CD14-positive monocyte (primary cell): ENCODE measurements at regions not wholly inside any gene's neighbourhood (a gene's known extent, or its start where the extent isn't known, plus 50 kb on each side); places are given as distances from the start of the nearest gene placed in this dataset.
A peak's percentile ranks its signal among the peaks of the same experiment; 100 is the strongest.

Experiments
- DNase-seq, 3 donors: peaks; one replicate each; pipeline ENCODE4 v3.0.0-alpha.2; 2011 to 2022
- H2AFZ ChIP-seq: 2 replicates; pipeline ENCODE4 v1.6.0; 2012; ENCODE audit warnings: mild to moderate bottlenecking, low read depth, low read length, inconsistent platforms; ENCODE audit not compliant: insufficient read depth, poor library complexity, severe bottlenecking
- H3K27ac ChIP-seq, 2 donors: 1 replicate in 1 of 2; 2 replicates in 1 of 2; pipeline ENCODE4 v1.5.1; 2012 to 2013; ENCODE audit warnings: low read length in 2 of 2, control low read depth in 1 of 2, inconsistent platforms in 1 of 2, low read depth in 1 of 2, mild to moderate bottlenecking in 1 of 2
- H3K27me3 ChIP-seq, 2 donors: one replicate each; pipeline versions ENCODE4 v1.6.0 to v1.6.1; 2011 to 2013; ENCODE audit warnings: low read length in 2 of 2; ENCODE audit not compliant: control insufficient read depth in 2 of 2, insufficient read depth in 2 of 2
- H3K36me3 ChIP-seq, 2 donors: replicated peaks in 1 of 2; 1 replicate in 1 of 2; 2 replicates in 1 of 2; pipeline versions ENCODE4 v1.5.1 to v1.6.1; 2012 to 2013; ENCODE audit warnings: low read length in 2 of 2, control low read depth in 1 of 2, inconsistent platforms in 1 of 2, mild to moderate bottlenecking in 1 of 2; ENCODE audit not compliant: insufficient read depth in 2 of 2, control insufficient read depth in 1 of 2
- H3K4me1 ChIP-seq, 2 donors: 1 replicate in 1 of 2; 2 replicates in 1 of 2; pipeline versions ENCODE4 v1.5.1 to v1.6.1; 2012 to 2013; ENCODE audit warnings: low read length in 2 of 2, control low read depth in 1 of 2, inconsistent platforms in 1 of 2, mild to moderate bottlenecking in 1 of 2, moderate library complexity in 1 of 2; ENCODE audit not compliant: insufficient read depth in 2 of 2, control insufficient read depth in 1 of 2
- H3K4me2 ChIP-seq: replicated peaks from 2 replicates; pipeline ENCODE3; 2012; ENCODE audit warnings: low read length, moderate library complexity, mild to moderate bottlenecking; ENCODE audit not compliant: poor library complexity, severe bottlenecking; ENCODE audit errors: extremely low read depth
- H3K4me3 ChIP-seq, 3 experiments: fragments of 200-600 bp in 1 of 3; sonication (generic) in 1 of 3; replicated peaks in 1 of 3; 1 replicate in 2 of 3; 2 replicates in 1 of 3; pipeline ENCODE4 v1.5.1; 2011 to 2013; ENCODE audit warnings: low read length in 3 of 3, mild to moderate bottlenecking in 3 of 3, control low read depth in 2 of 3, low read depth in 2 of 3, inconsistent platforms in 1 of 3, moderate library complexity in 1 of 3
- H3K79me2 ChIP-seq: 2 replicates; pipeline ENCODE4 v1.6.0; 2012; ENCODE audit warnings: mild to moderate bottlenecking, control low read depth, inconsistent platforms, low read length, moderate library complexity; ENCODE audit not compliant: insufficient read depth
- H3K9ac ChIP-seq: 2 replicates; pipeline ENCODE4 v1.6.0; 2017; ENCODE audit warnings: low read length, mild to moderate bottlenecking; ENCODE audit not compliant: insufficient read depth, poor library complexity, severe bottlenecking
- H3K9me3 ChIP-seq, 2 donors: replicated peaks in 1 of 2; 1 replicate in 1 of 2; 2 replicates in 1 of 2; pipeline versions ENCODE4 v1.5.1 to v1.6.1; 2012 to 2013; ENCODE audit warnings: low read length in 2 of 2, control low read depth in 1 of 2; ENCODE audit not compliant: control insufficient read depth in 1 of 2, insufficient read depth in 1 of 2
- H4K20me1 ChIP-seq: 2 replicates; pipeline ENCODE4 v1.6.0; 2012; ENCODE audit warnings: mild to moderate bottlenecking, low read length, control low read depth, moderate library complexity; ENCODE audit not compliant: insufficient read depth
- H3K27ac Mint-ChIP-seq, 7 donors: one replicate each; pipeline ENCODE4 v1.8.0; 2020; ENCODE audit warnings: mild to moderate bottlenecking in 7 of 7, mixed read lengths in 7 of 7, moderate library complexity in 6 of 7, inconsistent platforms in 2 of 7
- H3K27me3 Mint-ChIP-seq, 3 donors: one replicate each; pipeline ENCODE4 v1.8.0; 2021 to 2022; ENCODE audit warnings: low read depth in 3 of 3, mild to moderate bottlenecking in 3 of 3, mixed read lengths in 3 of 3, moderate library complexity in 3 of 3, inconsistent platforms in 1 of 3
- H3K36me3 Mint-ChIP-seq, 2 donors: one replicate each; pipeline ENCODE4 v1.8.0; 2020; ENCODE audit warnings: mixed read lengths in 2 of 2, inconsistent platforms in 1 of 2, mild to moderate bottlenecking in 1 of 2
- H3K4me1 Mint-ChIP-seq: one replicate; pipeline ENCODE4 v1.8.0; 2020; ENCODE audit warnings: mild to moderate bottlenecking, mixed read lengths
- H3K4me3 Mint-ChIP-seq, 2 donors: one replicate each; pipeline ENCODE4 v1.8.0; 2020; ENCODE audit warnings: mild to moderate bottlenecking in 2 of 2, mixed read lengths in 2 of 2, moderate library complexity in 1 of 2
- H3K9me3 Mint-ChIP-seq, 7 donors: one replicate each; pipeline ENCODE4 v1.8.0; 2020 to 2022; ENCODE audit warnings: mixed read lengths in 7 of 7, mild to moderate bottlenecking in 6 of 7, moderate library complexity in 6 of 7, inconsistent platforms in 2 of 7
- CTCF ChIP-seq: fragments of 200-600 bp; IDR thresholded peaks from one replicate; pipeline ENCODE4 v1.8.0; 2022; ENCODE audit warnings: antibody characterized with exemption, mild to moderate bottlenecking
- WGBS: methylation state at CpG from one replicate; pipeline ENCODE4 v1.1.5; 2013; ENCODE audit warnings: missing lambda C conversion rate; ENCODE audit not compliant: insufficient coverage; 5-methylcytosine and 5-hydroxymethylcytosine counted together
- intact Hi-C, 2 donors: fragments of 100-400 bp; cut with micrococcal nuclease; formaldehyde crosslinking; loops; one replicate each; pipeline versions ENCODE4 v1.15.0 to v1.15.1; 2023

- Histone ChIP-seq H4K20me1 (no peaks in the 10 kb centered on the region), H3K9ac (no peak overlapping the region), H3K4me3 (no peak overlapping the region), H3K27ac (no peak overlapping the region), H3K27me3 (no peaks in the 10 kb centered on the region), H3K4me2 (no peak overlapping the region), H3K9me3 (no peaks in the 10 kb centered on the region), H3K4me1 (no peaks in the 10 kb centered on the region), H2AFZ (no peak overlapping the region), H3K79me2 (no peaks in the 10 kb centered on the region), H3K36me3 (no peaks in the 10 kb centered on the region)
- Mint-ChIP-seq H3K27ac (no peak overlapping the region), H3K4me1 (no peaks in the 10 kb centered on the region), H3K36me3 (no peaks in the 10 kb centered on the region), H3K27me3 (peaks cover 0 to 3% (median 0%) of the 10 kb centered on the region in 3 donors), H3K4me3 (no peak overlapping the region), H3K9me3 (peaks cover 0 to 4% (median 0%) of the 10 kb centered on the region in 7 donors)
- no CpG with 5 or more reads among the region's 3 CpGs for WGBS
- TF ChIP-seq CTCF: no peak
- DNase-seq: no peak
- intact Hi-C loops: no loop called here
Observed at GRCh38 chr2:140178234-140178633, 1398.0 kb upstream of the NXPH2 start.

- Mint-ChIP-seq H3K27me3 (peaks cover 0 to 3% (median 1%) of the 10 kb centered on the region in 3 donors), H3K4me3 (no peak overlapping the region), H3K36me3 (no peaks in the 10 kb centered on the region), H3K4me1 (no peaks in the 10 kb centered on the region), H3K9me3 (peaks cover 0 to 4% (median 2%) of the 10 kb centered on the region in 7 donors), H3K27ac (peak overlapping the region in 1 of 7 donors; percentile 9)
- intact Hi-C loops: no loop called here
- H3K4me3 ChIP-seq: no peak overlapping the region
- no peak for DNase-seq
- no CpG with 5 or more reads among the region's 3 CpGs for WGBS
- no peak overlapping the region for H3K27ac ChIP-seq
- no peak overlapping the region for H2AFZ ChIP-seq
- no peaks in the 10 kb centered on the region for H3K27me3 ChIP-seq
- no peaks in the 10 kb centered on the region for H4K20me1 ChIP-seq
- H3K9me3 ChIP-seq: no peaks in the 10 kb centered on the region
- no peak for TF ChIP-seq CTCF
- H3K4me1 ChIP-seq: no peaks in the 10 kb centered on the region
- H3K9ac ChIP-seq: no peak overlapping the region
- H3K4me2 ChIP-seq: no peak overlapping the region
- no peaks in the 10 kb centered on the region for H3K79me2 ChIP-seq
- H3K36me3 ChIP-seq: no peaks in the 10 kb centered on the region
Observed at GRCh38 chr2:140177086-140177485, 1396.9 kb upstream of the NXPH2 start.
